Right lobe of liver (tissue), 6 donors: ENCODE measurements at regions not wholly inside any gene's neighbourhood (a gene's known extent, or its start where the extent isn't known, plus 50 kb on each side); places are given as distances from the start of the nearest gene placed in this dataset.

Source experiments
- ATAC-seq, 4 donors: fragments of 200-7000 bp; cut with Tn5 transposase; one replicate each; pipeline ENCODE4 v1.9.1; 2020; ENCODE audit warnings: mild to moderate bottlenecking in 4 of 4, moderate library complexity in 4 of 4
- DNase-seq, 3 donors: peaks; one replicate each; pipeline ENCODE4 v3.0.0-alpha.2; 2020
- H3K27ac ChIP-seq, 3 donors: fragments of 200-600 bp; one replicate each; pipeline ENCODE4 v1.8.0; 2022
- H3K27me3 ChIP-seq, 2 donors: fragments of 200-600 bp; one replicate each; pipeline ENCODE4 v1.8.0; 2022
- H3K36me3 ChIP-seq, 4 donors: fragments of 200-600 bp; sonication (generic) in 1 of 4; one replicate each; pipeline versions ENCODE4 v1.5.1 to v1.8.0; 2017 to 2022; ENCODE audit warnings: control low read depth in 1 of 4
- H3K4me1 ChIP-seq, 4 donors: fragments of 200-600 bp; sonication (generic) in 1 of 4; one replicate each; pipeline versions ENCODE4 v1.5.1 to v1.8.0; 2017 to 2022; ENCODE audit warnings: control low read depth in 1 of 4
- H3K4me3 ChIP-seq, 3 donors: fragments of 200-600 bp; one replicate each; pipeline ENCODE4 v1.8.0; 2022
- H3K9me3 ChIP-seq, 4 donors: fragments of 200-600 bp; sonication (generic) in 1 of 4; one replicate each; pipeline versions ENCODE4 v1.5.1 to v1.8.0; 2017 to 2022; ENCODE audit warnings: control low read depth in 1 of 4
- CTCF ChIP-seq, 4 donors: fragments of 200-600 bp in 3 of 4; fragments of 450-650 bp in 1 of 4; IDR thresholded peaks; one replicate each; pipeline versions ENCODE4 v1.5.1 to v1.8.0; 2016 to 2022; ENCODE audit warnings: antibody characterized with exemption in 4 of 4, mild to moderate bottlenecking in 2 of 4
- POLR2A ChIP-seq: fragments of 450-650 bp; IDR thresholded peaks from one replicate; pipeline ENCODE4 v1.6.1; 2017; ENCODE audit warnings: antibody characterized with exemption, mild to moderate bottlenecking
- WGBS: methylation state at CpG from one replicate; pipeline ENCODE4 v1.1.6; 2018; ENCODE audit warnings: low coverage, low lambda C conversion rate; ENCODE audit not compliant: insufficient coverage; ENCODE audit errors: missing lambda C conversion rate; 5-methylcytosine and 5-hydroxymethylcytosine counted together
- intact Hi-C, 2 donors: fragments of 100-400 bp; cut with DNase I; formaldehyde crosslinking; loops; one replicate each; pipeline versions ENCODE4 v1.11.2 to v1.14.1; 2022
- donor health status: DM: no; HTN: yes; CAD: no.
- donor health status: DM: no; HTN: no; CAD: no.
- donor health status: DM: no; HTN: no; CAD: no.
- donor health status: DM: no; HTN: yes; CAD: no.
- donor health status: DM: no; HTN: yes; CAD: no.

DNA sequence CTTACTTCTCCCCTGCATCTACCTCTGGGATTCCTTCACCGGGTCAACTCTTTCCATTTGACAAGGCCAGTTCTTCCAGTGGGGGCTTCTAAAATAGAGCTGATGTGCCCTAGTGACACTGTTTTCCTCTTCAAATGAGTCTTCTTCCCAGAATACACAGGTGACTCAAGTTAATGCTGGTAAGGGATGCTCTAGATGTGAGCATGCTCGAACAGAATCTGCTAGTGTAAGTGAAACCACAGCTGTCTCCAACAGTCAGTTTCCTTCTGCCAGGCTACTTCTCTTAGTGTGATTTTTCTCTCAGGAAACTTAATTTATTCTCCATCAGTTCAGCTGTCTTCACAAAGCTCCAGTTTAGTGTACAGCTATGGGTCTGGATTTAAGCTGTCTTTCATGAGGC, 194.9 kb upstream of the C1orf87 start:
- intact Hi-C loops = no loop called here
- Histone ChIP-seq H3K36me3 (no peaks in the 10 kb centered on the region), H3K4me1 (peaks cover 0 to 32% (median 8%) of the 10 kb centered on the region in 4 donors), H3K27me3 (no peaks in the 10 kb centered on the region), H3K9me3 (no peaks in the 10 kb centered on the region), H3K27ac (no peak overlapping the region), H3K4me3 (no peak overlapping the region)
- TF ChIP-seq CTCF (IDR thresholded peaks at IDR 0.05) = no peak
- no peak for TF ChIP-seq POLR2A
- DNase-seq (no peak), ATAC-seq (no peak)
- 90% methylated on average over 2 of the region's 2 CpGs for WGBS

DNA sequence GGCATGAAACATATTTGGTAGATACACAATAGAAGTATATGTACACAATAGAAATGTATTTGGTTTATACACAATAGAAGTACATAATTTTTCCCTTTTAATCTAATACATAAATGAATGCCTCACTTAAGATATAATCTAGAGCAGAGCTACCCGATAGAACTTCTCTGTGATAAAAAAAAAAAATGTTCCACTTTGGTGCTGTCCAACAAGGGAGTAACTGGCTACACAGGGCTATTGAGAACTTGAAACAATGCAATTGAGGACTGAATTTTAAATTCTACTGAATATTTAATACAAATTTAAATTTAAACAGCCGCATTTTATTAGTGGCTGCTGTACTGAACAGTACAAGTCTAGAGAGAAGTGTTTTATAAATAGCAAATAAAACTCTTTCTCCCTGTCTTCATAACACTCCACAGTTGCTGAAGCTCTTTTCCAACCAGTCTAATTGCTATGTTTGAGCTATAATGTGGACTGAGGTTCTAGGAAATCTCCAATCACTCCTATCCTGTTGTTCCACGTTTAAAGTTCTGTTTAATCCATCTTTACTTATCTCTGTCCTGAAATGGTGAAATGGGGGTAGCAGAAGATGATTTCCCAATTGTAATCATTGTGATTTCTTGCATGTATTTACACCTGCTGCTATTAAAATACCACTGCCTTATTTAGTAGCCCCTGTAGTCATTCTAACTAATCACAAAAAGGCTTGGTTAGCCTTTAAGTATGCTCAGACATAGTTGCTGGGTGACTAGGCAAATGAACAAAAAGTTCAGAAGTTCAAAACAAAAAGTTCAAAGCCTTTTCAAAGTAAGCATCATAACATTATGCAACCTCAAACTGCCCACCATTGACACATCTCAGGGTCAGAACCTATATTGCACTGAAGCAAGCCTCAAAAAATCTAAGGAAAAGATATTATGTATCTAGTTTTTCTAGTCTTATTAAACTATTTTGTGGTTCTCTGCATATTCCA, 192.3 kb upstream of the C1orf87 start:
- H3K36me3 ChIP-seq = no peaks in the 10 kb centered on the region
- no peaks in the 10 kb centered on the region for H3K27me3 ChIP-seq
- intact Hi-C loops = no loop called here
- H3K27ac ChIP-seq = peak overlapping the region in 2 of 3 donors; percentile 23 to 72
- ATAC-seq (peak; percentile 75 to 89 (median 86)), DNase-seq (no peak)
- peaks cover 0 to 29% (median 7%) of the 10 kb centered on the region in 4 donors for H3K4me1 ChIP-seq
- no peak for TF ChIP-seq CTCF (IDR thresholded peaks at IDR 0.05)
- no peak overlapping the region for H3K4me3 ChIP-seq
- H3K9me3 ChIP-seq = no peaks in the 10 kb centered on the region
- 49% methylated on average over 3 of the region's 3 CpGs for WGBS

- 18% methylated on average over 2 of the region's 2 CpGs for WGBS
- no peaks in the 10 kb centered on the region for H3K9me3 ChIP-seq
- no peak for TF ChIP-seq CTCF (IDR thresholded peaks at IDR 0.05)
- TF ChIP-seq POLR2A = no peak
- no peak overlapping the region for H3K27ac ChIP-seq
- intact Hi-C loops = no loop called here
- H3K4me3 ChIP-seq = no peak overlapping the region
- no peaks in the 10 kb centered on the region for H3K27me3 ChIP-seq
- peaks cover 0 to 29% (median 7%) of the 10 kb centered on the region in 4 donors for H3K4me1 ChIP-seq
- ATAC-seq (peak in 3 of 4 donors; percentile 31 to 39 (median 36)), DNase-seq (no peak)
- no peaks in the 10 kb centered on the region for H3K36me3 ChIP-seq
These were observed 189.1 kb upstream of the C1orf87 start for GRCh38 chr1:60262701-60263100.

DNA sequence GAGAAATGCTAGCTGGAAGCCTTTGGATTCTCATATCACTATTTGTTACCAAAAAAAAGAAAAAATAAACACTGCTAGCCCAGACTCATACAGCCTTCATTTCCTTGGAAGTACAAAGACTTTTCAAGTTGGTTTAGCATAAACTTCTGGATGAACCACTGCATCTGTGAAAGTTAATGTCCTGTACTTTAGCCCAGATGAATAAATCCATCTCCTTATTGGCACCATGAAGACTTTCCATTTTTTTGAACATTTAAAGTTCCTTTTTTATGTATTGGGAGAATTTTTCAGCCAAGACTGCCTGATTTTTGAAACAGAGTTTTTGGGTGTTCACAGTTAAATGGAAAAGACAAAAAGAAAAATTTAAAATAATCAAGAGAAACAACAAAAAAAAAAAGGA, 184.0 kb upstream of the C1orf87 start:
- no peak for DNase-seq
- no peaks in the 10 kb centered on the region for H3K9me3 ChIP-seq
- H3K4me3 ChIP-seq = no peak overlapping the region
- TF ChIP-seq POLR2A (no peak), CTCF (IDR thresholded peaks at IDR 0.05) (no peak)
- H3K4me1 ChIP-seq = no peaks in the 10 kb centered on the region
- H3K36me3 ChIP-seq = no peaks in the 10 kb centered on the region
- no peaks in the 10 kb centered on the region for H3K27me3 ChIP-seq
- ATAC-seq = no peak
- intact Hi-C loops = no loop called here
- H3K27ac ChIP-seq = no peak overlapping the region
